DND-41 (cell line): ENCODE measurements at regions not wholly inside any gene's neighbourhood (a gene's known extent, or its start where the extent isn't known, plus 50 kb on each side); places are given as distances from the start of the nearest gene placed in this dataset.

Source experiments
- EZH2 ChIP-seq: IDR thresholded peaks from 3 replicates; pipeline ENCODE4 v1.6.1; 2012; ENCODE audit warnings: borderline replicate concordance, low read depth, mild to moderate bottlenecking, moderate library complexity, low read length, inconsistent platforms; ENCODE audit not compliant: severe bottlenecking
- TF ChIP-seq, protein P1 (sequence below): IDR thresholded peaks from 2 replicates; pipeline ENCODE4 v1.5.1; 2012; ENCODE audit warnings: borderline replicate concordance, low read length, moderate library complexity, mild to moderate bottlenecking; ENCODE audit not compliant: poor library complexity, severe bottlenecking; ENCODE audit errors: extremely low read depth

- TF ChIP-seq, protein P1, sequence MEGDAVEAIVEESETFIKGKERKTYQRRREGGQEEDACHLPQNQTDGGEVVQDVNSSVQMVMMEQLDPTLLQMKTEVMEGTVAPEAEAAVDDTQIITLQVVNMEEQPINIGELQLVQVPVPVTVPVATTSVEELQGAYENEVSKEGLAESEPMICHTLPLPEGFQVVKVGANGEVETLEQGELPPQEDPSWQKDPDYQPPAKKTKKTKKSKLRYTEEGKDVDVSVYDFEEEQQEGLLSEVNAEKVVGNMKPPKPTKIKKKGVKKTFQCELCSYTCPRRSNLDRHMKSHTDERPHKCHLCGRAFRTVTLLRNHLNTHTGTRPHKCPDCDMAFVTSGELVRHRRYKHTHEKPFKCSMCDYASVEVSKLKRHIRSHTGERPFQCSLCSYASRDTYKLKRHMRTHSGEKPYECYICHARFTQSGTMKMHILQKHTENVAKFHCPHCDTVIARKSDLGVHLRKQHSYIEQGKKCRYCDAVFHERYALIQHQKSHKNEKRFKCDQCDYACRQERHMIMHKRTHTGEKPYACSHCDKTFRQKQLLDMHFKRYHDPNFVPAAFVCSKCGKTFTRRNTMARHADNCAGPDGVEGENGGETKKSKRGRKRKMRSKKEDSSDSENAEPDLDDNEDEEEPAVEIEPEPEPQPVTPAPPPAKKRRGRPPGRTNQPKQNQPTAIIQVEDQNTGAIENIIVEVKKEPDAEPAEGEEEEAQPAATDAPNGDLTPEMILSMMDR, result no peak
- no peak for TF ChIP-seq EZH2
Measured at GRCh38 chr5:176732736-176733405, 77.5 kb upstream of the UNC5A start.
